SJSA1 (cell line): ENCODE measurements at regions not wholly inside any gene's neighbourhood (a gene's known extent, or its start where the extent isn't known, plus 50 kb on each side); places are given as distances from the start of the nearest gene placed in this dataset.

ENCODE experiments used
- DNase-seq, 2 experiments: peaks; one replicate each; pipeline ENCODE4 v3.0.0-alpha.2; 2015 to 2020; ENCODE audit warnings: low spot score in 2 of 2, low read depth in 1 of 2
- H3K27ac ChIP-seq: fragments of 250-450 bp; sonication (Bioruptor Pico); 2 replicates; pipeline ENCODE4 v1.5.1; 2020; ENCODE audit warnings: mild to moderate bottlenecking, moderate library complexity
- H3K27me3 ChIP-seq: fragments of 250-450 bp; sonication (Bioruptor Pico); replicated peaks from 2 replicates; pipeline ENCODE4 v1.5.1; 2020; ENCODE audit warnings: mild to moderate bottlenecking, moderate library complexity
- H3K36me3 ChIP-seq: fragments of 250-450 bp; sonication (Bioruptor Pico); 2 replicates; pipeline ENCODE4 v1.5.1; 2020; ENCODE audit warnings: mild to moderate bottlenecking
- H3K4me1 ChIP-seq: fragments of 250-450 bp; sonication (Bioruptor Pico); replicated peaks from 2 replicates; pipeline ENCODE4 v1.6.1; 2021; ENCODE audit warnings: mild to moderate bottlenecking
- H3K4me3 ChIP-seq: fragments of 250-450 bp; sonication (Bioruptor Pico); 2 replicates; pipeline ENCODE4 v1.5.1; 2020; ENCODE audit warnings: mild to moderate bottlenecking
- H3K9me3 ChIP-seq: fragments of 250-450 bp; sonication (Bioruptor Pico); replicated peaks from 2 replicates; pipeline ENCODE4 v1.5.1; 2020; ENCODE audit warnings: mild to moderate bottlenecking

DNA sequence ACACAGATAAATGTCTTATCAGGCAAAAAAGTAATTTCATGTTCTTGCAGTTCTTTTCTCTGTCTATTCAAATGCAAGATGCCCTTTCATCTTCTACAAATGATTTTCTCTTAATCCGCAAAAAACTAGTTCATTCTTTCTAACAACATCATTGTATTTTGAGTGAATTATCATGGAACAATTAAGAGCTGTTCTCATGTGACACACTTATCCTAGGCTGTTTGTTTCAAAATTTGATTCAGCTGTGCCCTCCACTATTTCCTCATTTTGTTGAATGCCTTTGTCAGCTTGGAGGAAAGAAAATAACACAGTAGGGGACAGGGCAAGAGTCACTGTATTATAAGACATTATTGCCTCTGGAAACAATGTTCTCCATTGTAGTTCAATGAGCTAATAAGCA lies 396.9 kb downstream of the KCTD12 start:
- no peak overlapping the region for H3K4me3 ChIP-seq
- no peak for DNase-seq
- no peak overlapping the region for H3K27ac ChIP-seq
- H3K4me1 ChIP-seq: no peaks in the 10 kb centered on the region
- H3K36me3 ChIP-seq: no peaks in the 10 kb centered on the region
- no peaks in the 10 kb centered on the region for H3K27me3 ChIP-seq
- H3K9me3 ChIP-seq: no peaks in the 10 kb centered on the region

- H3K36me3 ChIP-seq: no peaks in the 10 kb centered on the region
- no peaks in the 10 kb centered on the region for H3K27me3 ChIP-seq
- DNase-seq: no peak
- no peak overlapping the region for H3K4me3 ChIP-seq
- H3K27ac ChIP-seq: no peak overlapping the region
- H3K4me1 ChIP-seq: no peaks in the 10 kb centered on the region
- H3K9me3 ChIP-seq: no peaks in the 10 kb centered on the region
Measured at GRCh38 chr13:76481738-76482137, 404.5 kb downstream of the KCTD12 start.

- no peak overlapping the region for H3K4me3 ChIP-seq
- H3K36me3 ChIP-seq: no peaks in the 10 kb centered on the region
- no peak overlapping the region for H3K27ac ChIP-seq
- no peak for DNase-seq
- no peaks in the 10 kb centered on the region for H3K4me1 ChIP-seq
- no peaks in the 10 kb centered on the region for H3K9me3 ChIP-seq
- no peaks in the 10 kb centered on the region for H3K27me3 ChIP-seq
Measured at GRCh38 chr13:76474966-76475365, 411.2 kb downstream of the KCTD12 start.

GRCh38 chr13:76474356-76474755 lies 411.8 kb downstream of the KCTD12 start:
- H3K4me1 ChIP-seq: no peaks in the 10 kb centered on the region
- DNase-seq: no peak
- H3K4me3 ChIP-seq: no peak overlapping the region
- H3K27me3 ChIP-seq: no peaks in the 10 kb centered on the region
- H3K9me3 ChIP-seq: no peaks in the 10 kb centered on the region
- no peaks in the 10 kb centered on the region for H3K36me3 ChIP-seq
- no peak overlapping the region for H3K27ac ChIP-seq

- no peak overlapping the region for H3K27ac ChIP-seq
- H3K36me3 ChIP-seq: no peaks in the 10 kb centered on the region
- no peak overlapping the region for H3K4me3 ChIP-seq
- H3K4me1 ChIP-seq: no peaks in the 10 kb centered on the region
- peak; percentile 29 to 65 for DNase-seq
- H3K27me3 ChIP-seq: no peaks in the 10 kb centered on the region
- no peaks in the 10 kb centered on the region for H3K9me3 ChIP-seq
Measured at GRCh38 chr13:76473552-76474134, 412.6 kb downstream of the KCTD12 start.

- H3K27me3 ChIP-seq: no peaks in the 10 kb centered on the region
- H3K9me3 ChIP-seq: no peaks in the 10 kb centered on the region
- no peaks in the 10 kb centered on the region for H3K36me3 ChIP-seq
- H3K4me3 ChIP-seq: no peak overlapping the region
- no peak for DNase-seq
- no peak overlapping the region for H3K27ac ChIP-seq
- no peaks in the 10 kb centered on the region for H3K4me1 ChIP-seq
Measured at GRCh38 chr13:76472916-76473315, 413.3 kb downstream of the KCTD12 start.

- no peak overlapping the region for H3K27ac ChIP-seq
- H3K4me3 ChIP-seq: no peak overlapping the region
- no peaks in the 10 kb centered on the region for H3K4me1 ChIP-seq
- H3K27me3 ChIP-seq: no peaks in the 10 kb centered on the region
- DNase-seq: no peak
- no peaks in the 10 kb centered on the region for H3K9me3 ChIP-seq
- no peaks in the 10 kb centered on the region for H3K36me3 ChIP-seq
Measured at GRCh38 chr13:76471486-76471885, 414.7 kb downstream of the KCTD12 start.

DNA sequence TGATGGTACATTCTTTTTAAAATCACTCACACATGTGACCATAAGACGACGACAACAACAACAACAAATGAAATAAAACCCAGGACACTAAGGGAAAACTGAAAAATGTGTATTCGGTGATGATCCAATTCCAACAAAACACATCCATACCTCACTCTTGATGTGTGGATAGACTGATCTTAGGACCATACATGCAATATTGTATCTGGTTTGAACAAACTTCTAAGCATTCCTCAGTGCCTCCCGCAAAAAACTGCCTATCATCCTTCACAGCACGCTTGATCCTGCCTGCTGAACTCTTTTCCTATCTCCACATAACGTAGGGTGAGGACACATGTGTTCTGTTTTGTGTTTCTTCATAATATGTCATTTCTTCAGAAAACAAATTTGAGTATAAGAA lies 415.2 kb downstream of the KCTD12 start:
- no peak overlapping the region for H3K27ac ChIP-seq
- DNase-seq: no peak

GRCh38 chr13:76466043-76466442 lies 420.2 kb downstream of the KCTD12 start:
- Histone ChIP-seq H3K9me3 (no peaks in the 10 kb centered on the region), H3K4me3 (no peak overlapping the region), H3K27ac (no peak overlapping the region), H3K36me3 (no peaks in the 10 kb centered on the region), H3K4me1 (no peaks in the 10 kb centered on the region), H3K27me3 (peaks cover 3% of the 10 kb centered on the region; the same call in 1 of the 2 replicates)
- DNase-seq: no peak

More for the DNA sequence above, 415.2 kb downstream of the KCTD12 start:
- no peaks in the 10 kb centered on the region for H3K9me3 ChIP-seq
- H3K36me3 ChIP-seq: no peaks in the 10 kb centered on the region
- H3K27me3 ChIP-seq: no peaks in the 10 kb centered on the region
- no peaks in the 10 kb centered on the region for H3K4me1 ChIP-seq
- no peak overlapping the region for H3K4me3 ChIP-seq

DNA sequence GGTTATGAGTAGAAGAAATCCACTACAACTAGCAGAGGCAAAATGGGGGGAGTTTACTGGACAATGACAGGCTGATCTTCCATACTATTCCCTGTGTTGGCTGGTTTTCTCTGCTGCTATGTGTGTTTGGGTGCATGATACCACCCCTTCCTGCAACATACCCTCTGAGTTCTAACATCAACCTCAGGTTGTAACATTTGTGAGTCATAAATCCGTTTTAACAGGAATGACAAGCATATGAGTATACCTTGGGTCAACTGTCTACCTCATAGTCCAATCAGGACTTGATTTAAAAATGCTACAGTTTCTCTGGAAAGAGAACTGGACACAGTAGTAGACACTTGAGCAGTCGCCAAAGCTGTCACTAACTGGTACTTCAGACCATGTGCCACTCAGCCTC lies 422.9 kb downstream of the KCTD12 start:
- H3K4me1 ChIP-seq: no peaks in the 10 kb centered on the region
- no peaks in the 10 kb centered on the region for H3K9me3 ChIP-seq
- no peak for DNase-seq
- no peaks in the 10 kb centered on the region for H3K36me3 ChIP-seq
- H3K4me3 ChIP-seq: no peak overlapping the region
- no peak overlapping the region for H3K27ac ChIP-seq
- peaks cover 3% of the 10 kb centered on the region; the same call in 1 of the 2 replicates for H3K27me3 ChIP-seq

GRCh38 chr13:76461999-76462398 lies 424.2 kb downstream of the KCTD12 start:
- Histone ChIP-seq H3K36me3 (no peaks in the 10 kb centered on the region), H3K27me3 (peaks cover 3% of the 10 kb centered on the region; the same call in 1 of the 2 replicates), H3K9me3 (no peaks in the 10 kb centered on the region), H3K4me1 (no peaks in the 10 kb centered on the region), H3K27ac (no peak overlapping the region), H3K4me3 (no peak overlapping the region)
- DNase-seq: no peak

DNA sequence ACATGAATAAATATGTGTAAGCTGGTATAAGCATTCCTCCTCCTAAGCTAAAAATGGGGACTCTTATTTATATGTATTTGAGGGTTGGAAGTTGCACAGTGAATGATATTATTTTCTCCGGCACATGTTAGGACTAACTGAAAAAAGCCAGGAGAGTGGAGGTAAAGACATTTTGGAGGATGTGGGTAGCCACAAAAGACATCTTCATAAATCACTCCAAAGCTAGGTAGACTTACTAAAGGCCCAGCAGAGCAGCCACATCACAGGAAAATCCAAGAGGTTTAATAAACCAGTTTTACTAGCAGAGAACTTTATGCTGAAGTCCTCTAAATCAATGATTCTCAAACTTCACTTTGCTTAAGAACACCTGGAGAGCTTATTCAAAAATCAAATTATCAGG lies 424.7 kb downstream of the KCTD12 start:
- no peak overlapping the region for H3K4me3 ChIP-seq
- no peak overlapping the region for H3K27ac ChIP-seq
- no peaks in the 10 kb centered on the region for H3K36me3 ChIP-seq
- H3K27me3 ChIP-seq: peaks cover 3% of the 10 kb centered on the region; the same call in 1 of the 2 replicates
- no peaks in the 10 kb centered on the region for H3K9me3 ChIP-seq
- DNase-seq: no peak
- H3K4me1 ChIP-seq: no peaks in the 10 kb centered on the region

- no peak overlapping the region for H3K27ac ChIP-seq
- no peak overlapping the region for H3K4me3 ChIP-seq
- H3K4me1 ChIP-seq: no peaks in the 10 kb centered on the region
- H3K36me3 ChIP-seq: no peaks in the 10 kb centered on the region
- no peaks in the 10 kb centered on the region; the same call in 1 of the 2 replicates for H3K27me3 ChIP-seq
- DNase-seq: no peak
- H3K9me3 ChIP-seq: no peaks in the 10 kb centered on the region
Measured at GRCh38 chr13:76459863-76460262, 426.3 kb downstream of the KCTD12 start.

- Histone ChIP-seq H3K4me3 (no peak overlapping the region), H3K27ac (no peak overlapping the region), H3K4me1 (no peaks in the 10 kb centered on the region), H3K36me3 (no peaks in the 10 kb centered on the region), H3K27me3 (no peaks in the 10 kb centered on the region), H3K9me3 (no peaks in the 10 kb centered on the region)
- no peak for DNase-seq
Measured at GRCh38 chr13:76455960-76456359, 430.2 kb downstream of the KCTD12 start.

GRCh38 chr13:76454991-76455390 lies 431.2 kb downstream of the KCTD12 start:
- Histone ChIP-seq H3K4me1 (no peaks in the 10 kb centered on the region), H3K4me3 (no peak overlapping the region), H3K36me3 (no peaks in the 10 kb centered on the region), H3K27me3 (no peaks in the 10 kb centered on the region), H3K27ac (no peak overlapping the region), H3K9me3 (no peaks in the 10 kb centered on the region)
- no peak for DNase-seq
